ENCODE measurements at regions not wholly inside any gene's neighbourhood (a gene's known extent, or its start where the extent isn't known, plus 50 kb on each side); places are given as distances from the start of the nearest gene placed in this dataset.

- intact Hi-C loops (cut with micrococcal nuclease): no loop called here
Observed at GRCh38 chr4:162237676-162238075, 73.9 kb upstream of the FSTL5 start.

- intact Hi-C loops (cut with micrococcal nuclease): no loop called here
Observed at GRCh38 chr4:162234595-162234994, 70.8 kb upstream of the FSTL5 start.

GRCh38 chr4:162232349-162232748 is 68.5 kb upstream of the FSTL5 start:
- intact Hi-C loops (cut with micrococcal nuclease): no loop called here

- intact Hi-C loops (cut with micrococcal nuclease): no loop called here
Observed at GRCh38 chr4:162229670-162230069, 65.9 kb upstream of the FSTL5 start.

- intact Hi-C loops (cut with micrococcal nuclease): no loop called here
Observed at GRCh38 chr4:162221148-162221547, 57.3 kb upstream of the FSTL5 start.

Data from T-helper 2 cell treated with Interferon-gamma antibody and Interleukin-4, amounts not matched to agents 100 ng/mL and 5 ng/mL, for 36 hours (primary cell).